ENCODE measurements at regions not wholly inside any gene's neighbourhood (a gene's known extent, or its start where the extent isn't known, plus 50 kb on each side); places are given as distances from the start of the nearest gene placed in this dataset.

GRCh38 chr11:32039149-32039548 lies 51.7 kb upstream of the RCN1 start:
- no peak for FAIRE-seq

GRCh38 chr11:32034680-32035079 lies 56.2 kb upstream of the RCN1 start:
- DNase-seq (ENCODE audit: low spot score) (no peak), FAIRE-seq (no peak)

More at GRCh38 chr11:32039149-32039548, 51.7 kb upstream of the RCN1 start:
- DNase-seq (ENCODE audit: low spot score): no peak

GRCh38 chr11:32034149-32034548 lies 56.7 kb upstream of the RCN1 start:
- peak; percentile 67 for DNase-seq (ENCODE audit: low spot score)
- no peak for FAIRE-seq

- FAIRE-seq (no peak), DNase-seq (ENCODE audit: low spot score) (no peak)
Observed at GRCh38 chr11:32033491-32033890, 57.4 kb upstream of the RCN1 start.

- DNase-seq (ENCODE audit: low spot score): no peak
- FAIRE-seq: no peak
Observed at GRCh38 chr11:32033067-32033466, 57.8 kb upstream of the RCN1 start.

GRCh38 chr11:32032478-32032877 lies 58.4 kb upstream of the RCN1 start:
- DNase-seq (ENCODE audit: low spot score): no peak
- no peak for FAIRE-seq

GRCh38 chr11:32032052-32032451 lies 58.8 kb upstream of the RCN1 start:
- FAIRE-seq (no peak), DNase-seq (ENCODE audit: low spot score) (no peak)

- FAIRE-seq (no peak), DNase-seq (ENCODE audit: low spot score) (no peak)
Observed at GRCh38 chr11:32030875-32031503, 59.9 kb upstream of the RCN1 start.

- no peak for FAIRE-seq
- DNase-seq (ENCODE audit: low spot score): no peak
Observed at GRCh38 chr11:32029721-32030120, 61.2 kb upstream of the RCN1 start.

- no peak for FAIRE-seq
- no peak for DNase-seq (ENCODE audit: low spot score)
Observed at GRCh38 chr11:32028201-32028600, 62.7 kb upstream of the RCN1 start.

- FAIRE-seq (no peak), DNase-seq (ENCODE audit: low spot score) (no peak)
Observed at GRCh38 chr11:32026766-32027165, 64.1 kb upstream of the RCN1 start.

- FAIRE-seq (no peak), DNase-seq (ENCODE audit: low spot score) (no peak)
Observed at GRCh38 chr11:32024948-32025347, 65.9 kb upstream of the RCN1 start.

- no peak for FAIRE-seq
Observed at GRCh38 chr11:32023370-32024305, 67.2 kb upstream of the RCN1 start.

GRCh38 chr11:32018672-32019071 lies 72.2 kb upstream of the RCN1 start:
- DNase-seq (ENCODE audit: low spot score): no peak
- FAIRE-seq: no peak

More at GRCh38 chr11:32023370-32024305, 67.2 kb upstream of the RCN1 start:
- DNase-seq (ENCODE audit: low spot score): no peak

- no peak for DNase-seq (ENCODE audit: low spot score)
- FAIRE-seq: no peak
Observed at GRCh38 chr11:32016111-32016510, 74.8 kb upstream of the RCN1 start.

- FAIRE-seq (no peak), DNase-seq (ENCODE audit: low spot score) (no peak)
Observed at GRCh38 chr11:32015427-32015826, 75.4 kb upstream of the RCN1 start.

- DNase-seq (ENCODE audit: low spot score) (no peak), FAIRE-seq (no peak)
Observed at GRCh38 chr11:32013603-32014002, 77.3 kb upstream of the RCN1 start.

- no peak for DNase-seq (ENCODE audit: low spot score)
- no peak for FAIRE-seq
Observed at GRCh38 chr11:32012049-32012448, 78.8 kb upstream of the RCN1 start.

- DNase-seq (ENCODE audit: low spot score) (no peak), FAIRE-seq (no peak)
Observed at GRCh38 chr11:32008880-32009551, 81.9 kb upstream of the RCN1 start.

GRCh38 chr11:32006799-32007388 lies 84.0 kb upstream of the RCN1 start:
- DNase-seq (ENCODE audit: low spot score) (peak; percentile 7), FAIRE-seq (no peak)

- DNase-seq (ENCODE audit: low spot score) (peak; percentile 54), FAIRE-seq (no peak)
Observed at GRCh38 chr11:32005786-32006416, 85.0 kb upstream of the RCN1 start.
